CD4-positive, CD25-positive, alpha-beta regulatory T cell (primary cell): ENCODE measurements at regions not wholly inside any gene's neighbourhood (a gene's known extent, or its start where the extent isn't known, plus 50 kb on each side); places are given as distances from the start of the nearest gene placed in this dataset.
A peak's percentile ranks its signal among the peaks of the same experiment; 100 is the strongest.
"Not testable (repeated sequence)": the region's sequence is repeated elsewhere in the genome, so short reads cannot be mapped to it uniquely, and the experiment has no call there.

Source experiments
- ATAC-seq, 2 donors: fragments of 150-1000 bp; cut with Tn5 transposase; one replicate each; pipeline ENCODE4 v1.10.0; 2021; ENCODE audit warnings: low read depth in 2 of 2, moderate number of reproducible peaks in 2 of 2, moderate library complexity in 1 of 2
- DNase-seq, 3 donors: peaks; one replicate each; pipeline versions ENCODE4 v3.0.0 to v3.0.0-alpha.2; 2012 to 2022; ENCODE audit warnings: mixed read lengths in 1 of 3
- H3K27ac ChIP-seq: one replicate; pipeline ENCODE4 v1.7.0; 2013; ENCODE audit warnings: mild to moderate bottlenecking, low read length; ENCODE audit not compliant: insufficient read depth, poor library complexity, severe bottlenecking
- H3K27me3 ChIP-seq: one replicate; pipeline ENCODE4 v1.7.0; 2013; ENCODE audit warnings: low read length; ENCODE audit not compliant: control insufficient read depth, insufficient read depth
- H3K36me3 ChIP-seq: one replicate; pipeline ENCODE4 v1.7.0; 2013; ENCODE audit warnings: mild to moderate bottlenecking, low read length, moderate library complexity; ENCODE audit not compliant: control insufficient read depth, insufficient read depth
- H3K4me1 ChIP-seq: 2 replicates; pipeline ENCODE4 v1.7.0; 2013; ENCODE audit warnings: mild to moderate bottlenecking, low read length; ENCODE audit not compliant: insufficient read depth, control insufficient read depth, poor library complexity, severe bottlenecking
- H3K4me3 ChIP-seq: one replicate; pipeline ENCODE4 v1.7.0; 2013; ENCODE audit warnings: low read depth, mild to moderate bottlenecking, low read length, moderate library complexity
- H3K9me3 ChIP-seq, 2 experiments: 1 replicate in 1 of 2; 2 replicates in 1 of 2; pipeline ENCODE4 v1.7.0; 2013; ENCODE audit warnings: low read length in 2 of 2, mild to moderate bottlenecking in 1 of 2, moderate library complexity in 1 of 2; ENCODE audit not compliant: control insufficient read depth in 2 of 2
- H3K27ac Mint-ChIP-seq, 3 donors: one replicate each; pipeline ENCODE4 v1.8.0; 2020 to 2022; ENCODE audit warnings: mild to moderate bottlenecking in 3 of 3, mixed read lengths in 3 of 3, moderate library complexity in 2 of 3
- H3K27me3 Mint-ChIP-seq: one replicate; pipeline ENCODE4 v1.8.0; 2022; ENCODE audit warnings: mild to moderate bottlenecking, mixed read lengths
- H3K36me3 Mint-ChIP-seq: one replicate; pipeline ENCODE4 v1.8.0; 2020; ENCODE audit warnings: mixed read lengths
- H3K4me1 Mint-ChIP-seq, 4 donors: one replicate each; pipeline ENCODE4 v1.8.0; 2020 to 2022; ENCODE audit warnings: mixed read lengths in 4 of 4, mild to moderate bottlenecking in 1 of 4
- H3K4me3 Mint-ChIP-seq, 4 donors: one replicate each; pipeline ENCODE4 v1.8.0; 2020 to 2022; ENCODE audit warnings: mild to moderate bottlenecking in 4 of 4, mixed read lengths in 4 of 4, moderate library complexity in 3 of 4
- H3K9me3 Mint-ChIP-seq, 7 donors: one replicate each; pipeline ENCODE4 v1.8.0; 2020 to 2022; ENCODE audit warnings: mixed read lengths in 7 of 7, mild to moderate bottlenecking in 3 of 7, moderate library complexity in 2 of 7

GRCh38 chrX:485368-485767 is 98.7 kb upstream of the PPP2R3B start:
- Mint-ChIP-seq H3K27ac (no peak overlapping the region), H3K36me3 (no peaks in the 10 kb centered on the region), H3K4me1 (no peaks in the 10 kb centered on the region), H3K27me3 (no peaks in the 10 kb centered on the region), H3K4me3 (no peak overlapping the region), H3K9me3 (peaks cover 0 to 15% (median 2%) of the 10 kb centered on the region in 7 donors)
- Histone ChIP-seq H3K27me3 (no peaks in the 10 kb centered on the region), H3K4me3 (no peak overlapping the region), H3K9me3 (no peaks in the 10 kb centered on the region), H3K27ac (no peak overlapping the region), H3K36me3 (no peaks in the 10 kb centered on the region), H3K4me1 (no peaks in the 10 kb centered on the region)
- ATAC-seq (no peak), DNase-seq (no peak)

GRCh38 chrX:486325-486724 is 99.6 kb upstream of the PPP2R3B start:
- Mint-ChIP-seq H3K9me3 (peaks cover 0 to 14% (median 3%) of the 10 kb centered on the region in 7 donors), H3K4me1 (no peaks in the 10 kb centered on the region), H3K36me3 (no peaks in the 10 kb centered on the region), H3K27me3 (no peaks in the 10 kb centered on the region), H3K27ac (no peak overlapping the region), H3K4me3 (no peak overlapping the region)
- ATAC-seq (no peak), DNase-seq (no peak)
- H3K9me3 ChIP-seq: no peaks in the 10 kb centered on the region
- no peaks in the 10 kb centered on the region for H3K36me3 ChIP-seq
- H3K4me1 ChIP-seq: no peaks in the 10 kb centered on the region
- no peak overlapping the region for H3K27ac ChIP-seq
- H3K27me3 ChIP-seq: no peaks in the 10 kb centered on the region
- no peak overlapping the region for H3K4me3 ChIP-seq

- Mint-ChIP-seq H3K27ac (no peak overlapping the region), H3K36me3 (no peaks in the 10 kb centered on the region), H3K4me3 (no peak overlapping the region), H3K4me1 (no peaks in the 10 kb centered on the region), H3K27me3 (no peaks in the 10 kb centered on the region), H3K9me3 (peaks cover 0 to 12% (median 2%) of the 10 kb centered on the region in 7 donors)
- H3K36me3 ChIP-seq: no peaks in the 10 kb centered on the region
- H3K9me3 ChIP-seq: no peaks in the 10 kb centered on the region
- no peak overlapping the region for H3K27ac ChIP-seq
- no peaks in the 10 kb centered on the region for H3K4me1 ChIP-seq
- no peaks in the 10 kb centered on the region for H3K27me3 ChIP-seq
- no peak overlapping the region for H3K4me3 ChIP-seq
- DNase-seq: no peak
- ATAC-seq: no peak
Observed at GRCh38 chrX:487836-488235, 101.1 kb upstream of the PPP2R3B start.

GRCh38 chrX:489820-490219 is 103.1 kb upstream of the PPP2R3B start:
- no peaks in the 10 kb centered on the region for H3K36me3 ChIP-seq
- no peaks in the 10 kb centered on the region for H3K9me3 ChIP-seq
- DNase-seq (no peak), ATAC-seq (no peak)
- H3K4me3 ChIP-seq: no peak overlapping the region
- H3K27me3 ChIP-seq: no peaks in the 10 kb centered on the region
- peak overlapping the region in 1 of 3 donors; percentile 42 for H3K27ac Mint-ChIP-seq
- no peaks in the 10 kb centered on the region for H3K36me3 Mint-ChIP-seq
- H3K4me1 Mint-ChIP-seq: no peaks in the 10 kb centered on the region
- H3K9me3 Mint-ChIP-seq: peaks cover 2 to 8% (median 3%) of the 10 kb centered on the region in 7 donors
- H3K4me3 Mint-ChIP-seq: no peak overlapping the region
- H3K27ac ChIP-seq: no peak overlapping the region
- no peaks in the 10 kb centered on the region for H3K27me3 Mint-ChIP-seq
- no peaks in the 10 kb centered on the region for H3K4me1 ChIP-seq

GRCh38 chrX:497186-498014 is 110.7 kb upstream of the PPP2R3B start:
- peaks cover 0 to 5% (median 1%) of the 10 kb centered on the region in 4 donors for H3K4me1 Mint-ChIP-seq
- no peaks in the 10 kb centered on the region for H3K9me3 ChIP-seq
- ATAC-seq: no peak
- peaks cover 2 to 11% (median 7%) of the 10 kb centered on the region in 7 donors for H3K9me3 Mint-ChIP-seq
- no peak overlapping the region for H3K27ac Mint-ChIP-seq
- no peaks in the 10 kb centered on the region for H3K36me3 ChIP-seq
- DNase-seq: no peak
- no peak overlapping the region for H3K27ac ChIP-seq
- H3K4me1 ChIP-seq: no peaks in the 10 kb centered on the region
- no peaks in the 10 kb centered on the region for H3K27me3 ChIP-seq
- no peak overlapping the region for H3K4me3 ChIP-seq
- H3K27me3 Mint-ChIP-seq: peaks cover 15% of the 10 kb centered on the region
- H3K4me3 Mint-ChIP-seq: no peak overlapping the region
- no peaks in the 10 kb centered on the region for H3K36me3 Mint-ChIP-seq

- not testable (repeated sequence) for H3K27me3 ChIP-seq, H3K9me3 ChIP-seq, ATAC-seq, H3K4me3 Mint-ChIP-seq, H3K27ac Mint-ChIP-seq, H3K36me3 Mint-ChIP-seq, H3K36me3 ChIP-seq, DNase-seq, H3K4me1 Mint-ChIP-seq, H3K27ac ChIP-seq, H3K4me1 ChIP-seq, H3K4me3 ChIP-seq
- peaks cover 15% of the 10 kb centered on the region for H3K27me3 Mint-ChIP-seq
- peaks cover 2 to 14% (median 7%) of the 10 kb centered on the region in 7 donors for H3K9me3 Mint-ChIP-seq
Observed at GRCh38 chrX:498901-499300, 112.2 kb upstream of the PPP2R3B start.

- Mint-ChIP-seq H3K9me3 (peaks cover 2 to 19% (median 7%) of the 10 kb centered on the region in 7 donors), H3K36me3 (no peaks in the 10 kb centered on the region), H3K4me3 (no peak overlapping the region), H3K27me3 (peaks cover 20% of the 10 kb centered on the region), H3K27ac (no peak overlapping the region), H3K4me1 (peaks cover 0 to 5% (median 1%) of the 10 kb centered on the region in 4 donors)
- Histone ChIP-seq H3K27ac (no peak overlapping the region), H3K4me1 (no peaks in the 10 kb centered on the region), H3K36me3 (no peaks in the 10 kb centered on the region), H3K27me3 (no peaks in the 10 kb centered on the region), H3K9me3 (no peaks in the 10 kb centered on the region), H3K4me3 (no peak overlapping the region)
- no peak for DNase-seq
- ATAC-seq: no peak
Observed at GRCh38 chrX:499870-500364, 113.2 kb upstream of the PPP2R3B start.
